Esophagus muscularis mucosa (tissue), 4 donors: ENCODE measurements at regions not wholly inside any gene's neighbourhood (a gene's known extent, or its start where the extent isn't known, plus 50 kb on each side); places are given as distances from the start of the nearest gene placed in this dataset.

Experiments used
- DNase-seq: peaks from one replicate; pipeline ENCODE4 v3.0.0-alpha.2; 2017; ENCODE audit errors: extremely low spot score
- H3K27ac ChIP-seq, 4 donors: fragments of 200-600 bp; sonication (generic); replicated peaks in 1 of 4; 1 replicate in 3 of 4; 2 replicates in 1 of 4; pipeline ENCODE4 v1.5.1; 2016 to 2019; ENCODE audit warnings: mild to moderate bottlenecking in 1 of 4
- H3K27me3 ChIP-seq, 4 donors: fragments of 200-600 bp; sonication (generic); one replicate each; pipeline versions ENCODE4 v1.5.1 to v1.6.0; 2016 to 2019
- H3K36me3 ChIP-seq, 4 donors: fragments of 200-600 bp; sonication (generic); one replicate each; pipeline ENCODE4 v1.5.1; 2016 to 2019
- H3K4me1 ChIP-seq, 4 donors: fragments of 200-600 bp; sonication (generic); one replicate each; pipeline ENCODE4 v1.5.1; 2016 to 2019
- H3K4me3 ChIP-seq, 4 donors: fragments of 200-600 bp; sonication (generic); 1 replicate in 2 of 4; 2 replicates in 2 of 4; pipeline ENCODE4 v1.5.1; 2016 to 2019; ENCODE audit warnings: mild to moderate bottlenecking in 4 of 4, moderate library complexity in 1 of 4
- H3K9me3 ChIP-seq, 4 donors: fragments of 200-600 bp; sonication (generic); 1 replicate in 3 of 4; 2 replicates in 1 of 4; pipeline ENCODE4 v1.5.1; 2016 to 2019
- EP300 ChIP-seq: sonication (generic); formaldehyde crosslinking; IDR thresholded peaks from one replicate; pipeline ENCODE4 v1.6.1; 2017; ENCODE audit warnings: antibody characterized with exemption
- POLR2A ChIP-seq: fragments of 450-650 bp; IDR thresholded peaks from one replicate; pipeline ENCODE4 v1.6.1; 2017; ENCODE audit warnings: antibody characterized with exemption, moderate library complexity, mild to moderate bottlenecking, low read depth
- POLR2AphosphoS5 ChIP-seq, 2 donors: sonication (generic); formaldehyde crosslinking; IDR thresholded peaks; one replicate each; pipeline ENCODE4 v1.6.1; 2017; ENCODE audit warnings: antibody characterized with exemption in 2 of 2
- WGBS: methylation state at CpG from one replicate; pipeline ENCODE4 v1.1.5; 2018; 5-methylcytosine and 5-hydroxymethylcytosine counted together
- intact Hi-C: fragments of 100-400 bp; cut with DNase I; formaldehyde crosslinking; loops from one replicate; pipeline ENCODE4 v1.15.1; 2023
- TF ChIP-seq, protein P1 (sequence below), 3 experiments: fragments of 200-600 bp in 2 of 3; fragments of 450-650 bp in 1 of 3; sonication (generic) in 2 of 3; IDR thresholded peaks; one replicate each; pipeline ENCODE4 v1.5.1; 2017 to 2019; ENCODE audit warnings: antibody characterized with exemption in 3 of 3, mild to moderate bottlenecking in 2 of 3, moderate library complexity in 1 of 3

DNA sequence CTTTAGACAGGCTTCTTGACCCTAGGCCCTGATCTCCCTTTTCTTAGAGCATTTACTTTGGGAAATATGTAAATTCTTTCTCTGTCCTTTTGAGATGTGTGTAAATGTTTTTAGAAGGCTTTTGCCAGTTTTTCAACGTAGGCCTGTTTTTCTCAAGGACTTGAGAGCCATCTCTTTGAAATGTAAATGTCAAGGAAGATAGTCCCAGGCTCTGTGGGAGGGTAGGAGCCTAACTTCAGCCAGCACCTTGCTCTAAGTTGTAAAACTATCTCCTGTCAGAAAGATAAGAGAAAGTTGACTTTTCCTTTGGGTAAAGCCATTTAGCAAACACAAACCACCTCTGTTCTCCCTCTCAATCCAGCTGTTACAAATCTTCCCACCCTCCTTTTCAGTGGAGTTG lies 219.8 kb downstream of the RPS29 start:
- H3K27ac ChIP-seq, result no peak overlapping the region
- intact Hi-C loops, result no loop called here
- H3K27me3 ChIP-seq, result no peaks in the 10 kb centered on the region
- 36% methylated on average over 1 of the region's 1 CpG for WGBS
- no peak for DNase-seq
- H3K4me1 ChIP-seq, result peaks cover 0 to 13% (median 9%) of the 10 kb centered on the region in 4 donors
- TF ChIP-seq POLR2AphosphoS5 (IDR thresholded peaks at IDR 0.05) (no peak), POLR2A (no peak), EP300 (no peak)
- TF ChIP-seq, protein P1, sequence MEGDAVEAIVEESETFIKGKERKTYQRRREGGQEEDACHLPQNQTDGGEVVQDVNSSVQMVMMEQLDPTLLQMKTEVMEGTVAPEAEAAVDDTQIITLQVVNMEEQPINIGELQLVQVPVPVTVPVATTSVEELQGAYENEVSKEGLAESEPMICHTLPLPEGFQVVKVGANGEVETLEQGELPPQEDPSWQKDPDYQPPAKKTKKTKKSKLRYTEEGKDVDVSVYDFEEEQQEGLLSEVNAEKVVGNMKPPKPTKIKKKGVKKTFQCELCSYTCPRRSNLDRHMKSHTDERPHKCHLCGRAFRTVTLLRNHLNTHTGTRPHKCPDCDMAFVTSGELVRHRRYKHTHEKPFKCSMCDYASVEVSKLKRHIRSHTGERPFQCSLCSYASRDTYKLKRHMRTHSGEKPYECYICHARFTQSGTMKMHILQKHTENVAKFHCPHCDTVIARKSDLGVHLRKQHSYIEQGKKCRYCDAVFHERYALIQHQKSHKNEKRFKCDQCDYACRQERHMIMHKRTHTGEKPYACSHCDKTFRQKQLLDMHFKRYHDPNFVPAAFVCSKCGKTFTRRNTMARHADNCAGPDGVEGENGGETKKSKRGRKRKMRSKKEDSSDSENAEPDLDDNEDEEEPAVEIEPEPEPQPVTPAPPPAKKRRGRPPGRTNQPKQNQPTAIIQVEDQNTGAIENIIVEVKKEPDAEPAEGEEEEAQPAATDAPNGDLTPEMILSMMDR (IDR thresholded peaks at IDR 0.05), result no peak
- H3K9me3 ChIP-seq, result no peaks in the 10 kb centered on the region
- no peaks in the 10 kb centered on the region for H3K36me3 ChIP-seq
- H3K4me3 ChIP-seq, result no peak overlapping the region

DNA sequence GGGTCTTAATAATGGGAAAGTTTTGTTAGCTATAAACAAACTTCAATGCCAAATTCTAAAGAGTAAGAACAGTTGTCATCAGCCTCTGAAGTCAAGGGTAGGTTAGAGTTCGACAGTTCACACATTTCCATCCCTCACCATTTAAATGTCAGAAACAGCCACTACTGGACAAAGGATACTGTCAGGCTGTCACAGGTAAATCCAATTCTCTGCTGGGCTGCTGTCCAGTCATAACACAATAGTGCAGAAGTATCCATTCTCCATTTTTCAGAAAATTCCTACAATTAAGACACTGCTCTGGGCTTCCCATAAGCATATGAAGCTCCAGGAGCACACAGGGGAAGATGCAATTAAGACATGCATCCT lies 221.4 kb downstream of the RPS29 start:
- Histone ChIP-seq H3K27ac (no peak overlapping the region), H3K36me3 (no peaks in the 10 kb centered on the region), H3K9me3 (no peaks in the 10 kb centered on the region), H3K4me1 (peaks cover 0 to 13% (median 9%) of the 10 kb centered on the region in 4 donors), H3K27me3 (no peaks in the 10 kb centered on the region), H3K4me3 (no peak overlapping the region)
- DNase-seq, result no peak
- 19% methylated on average over 1 of the region's 1 CpG for WGBS
- TF ChIP-seq POLR2A, result no peak
- TF ChIP-seq POLR2AphosphoS5 (IDR thresholded peaks at IDR 0.05), result no peak
- TF ChIP-seq, protein P1 (IDR thresholded peaks at IDR 0.05), result no peak
- no peak for TF ChIP-seq EP300
- intact Hi-C loops, result no loop called here

DNA sequence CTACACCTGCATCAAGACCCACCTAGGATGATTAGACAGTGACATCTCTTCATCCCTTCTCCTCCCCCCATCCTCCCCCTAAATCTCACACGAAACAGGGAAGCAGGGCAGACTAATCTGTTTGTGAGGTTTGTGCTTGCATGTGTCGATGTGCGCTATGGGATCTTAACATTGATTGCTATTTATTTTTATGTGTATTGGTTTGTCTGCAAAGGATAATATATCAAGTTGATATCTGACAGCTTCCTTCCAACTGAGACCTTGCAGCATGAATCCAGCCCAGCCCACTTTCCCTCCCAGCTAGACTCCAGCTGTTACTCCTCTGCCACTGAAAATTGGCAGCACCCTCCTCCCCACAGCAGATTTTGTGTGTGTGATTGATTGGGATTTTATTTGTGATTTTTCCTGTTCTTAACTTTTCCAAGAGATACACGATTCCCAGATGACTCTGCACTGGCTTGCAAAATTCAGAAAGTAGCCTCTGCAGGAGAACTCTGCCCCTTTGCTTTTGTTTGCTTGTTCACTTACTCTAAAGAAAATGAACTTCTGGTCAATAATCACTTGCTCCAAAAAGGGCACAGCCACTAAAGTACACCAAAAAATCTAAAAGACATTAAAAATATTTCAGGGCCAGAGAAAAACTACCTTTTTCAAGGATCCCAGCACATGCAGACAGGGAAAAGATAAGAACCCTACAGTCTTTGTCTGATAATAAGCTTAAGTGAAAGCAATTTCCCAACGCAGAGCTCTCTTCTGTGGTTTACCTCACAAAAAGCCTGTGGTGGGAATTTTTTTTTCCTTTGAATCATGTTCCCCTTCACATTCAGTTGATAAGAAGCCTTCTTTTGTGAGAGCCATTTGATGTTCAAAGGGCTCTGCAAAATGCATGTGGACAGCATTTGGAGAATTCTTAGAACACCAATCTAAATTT lies 222.1 kb downstream of the RPS29 start:
- no peaks in the 10 kb centered on the region for H3K36me3 ChIP-seq
- 22% methylated on average over 5 of the region's 5 CpGs for WGBS
- H3K9me3 ChIP-seq, result no peaks in the 10 kb centered on the region
- TF ChIP-seq POLR2A (no peak), EP300 (no peak), POLR2AphosphoS5 (IDR thresholded peaks at IDR 0.05) (no peak)
- TF ChIP-seq, protein P1 (IDR thresholded peaks at IDR 0.05), result no peak
- no peak for DNase-seq
- H3K27ac ChIP-seq, result no peak overlapping the region
- intact Hi-C loops, result no loop called here
- no peaks in the 10 kb centered on the region for H3K27me3 ChIP-seq
- no peak overlapping the region for H3K4me3 ChIP-seq
- H3K4me1 ChIP-seq, result peaks cover 0 to 13% (median 9%) of the 10 kb centered on the region in 4 donors

DNA sequence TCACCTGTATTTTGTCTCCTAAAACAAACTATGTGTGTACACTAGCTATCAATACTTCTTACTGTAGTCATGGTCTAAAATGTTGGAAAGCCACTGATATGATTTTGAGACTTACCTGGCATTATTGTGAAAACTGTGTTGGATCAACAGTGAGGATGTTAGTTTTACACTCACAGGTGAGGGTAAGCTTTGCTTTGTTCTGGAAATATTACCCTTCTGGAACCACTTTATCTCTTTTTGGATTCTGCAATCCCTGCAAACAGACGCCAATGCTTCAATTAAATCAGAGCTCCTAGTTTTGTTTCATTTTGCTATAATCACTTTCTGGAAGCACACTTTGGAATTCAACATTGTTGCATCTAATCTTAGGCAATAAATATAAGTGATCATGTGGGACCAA lies 223.3 kb downstream of the RPS29 start:
- no peak overlapping the region for H3K27ac ChIP-seq
- no peak for TF ChIP-seq POLR2A
- TF ChIP-seq EP300, result no peak
- TF ChIP-seq, protein P1 (IDR thresholded peaks at IDR 0.05), result no peak
- no peak for TF ChIP-seq POLR2AphosphoS5 (IDR thresholded peaks at IDR 0.05)
- H3K4me3 ChIP-seq, result no peak overlapping the region
- WGBS, result 72% methylated on average over 1 of the region's 1 CpG
- DNase-seq, result no peak
- H3K9me3 ChIP-seq, result no peaks in the 10 kb centered on the region
- no peaks in the 10 kb centered on the region for H3K27me3 ChIP-seq
- no peaks in the 10 kb centered on the region for H3K36me3 ChIP-seq
- H3K4me1 ChIP-seq, result peaks cover 0 to 13% (median 9%) of the 10 kb centered on the region in 4 donors
- intact Hi-C loops, result no loop called here
